Osteocyte (in vitro differentiated cells): ENCODE measurements at regions not wholly inside any gene's neighbourhood (a gene's known extent, or its start where the extent isn't known, plus 50 kb on each side); places are given as distances from the start of the nearest gene placed in this dataset.

Source experiments
- DNase-seq: peaks from one replicate; pipeline ENCODE4 v3.0.0; 2021; ENCODE audit warnings: mixed read lengths; ENCODE audit not compliant: unreplicated experiment; ENCODE audit errors: extremely low spot score
- H3K27ac Mint-ChIP-seq: one replicate; pipeline ENCODE4 v1.8.0; 2021; ENCODE audit warnings: mild to moderate bottlenecking, mixed read lengths; ENCODE audit not compliant: unreplicated experiment
- H3K27me3 Mint-ChIP-seq: one replicate; pipeline ENCODE4 v1.8.0; 2021; ENCODE audit warnings: mixed read lengths; ENCODE audit not compliant: unreplicated experiment
- H3K36me3 Mint-ChIP-seq: one replicate; pipeline ENCODE4 v1.8.0; 2021; ENCODE audit warnings: mixed read lengths; ENCODE audit not compliant: unreplicated experiment
- H3K4me1 Mint-ChIP-seq: one replicate; pipeline ENCODE4 v1.8.0; 2021; ENCODE audit warnings: mixed read lengths; ENCODE audit not compliant: unreplicated experiment
- H3K4me3 Mint-ChIP-seq: one replicate; pipeline ENCODE4 v1.8.0; 2021; ENCODE audit warnings: mild to moderate bottlenecking, moderate library complexity, mixed read lengths; ENCODE audit not compliant: unreplicated experiment
- H3K9me3 Mint-ChIP-seq: one replicate; pipeline ENCODE4 v1.8.0; 2021; ENCODE audit warnings: mixed read lengths; ENCODE audit not compliant: unreplicated experiment
- CTCF ChIP-seq: fragments of 200-600 bp; sonication (generic); IDR thresholded peaks from 2 replicates; pipeline ENCODE4 v1.5.0; 2021; ENCODE audit warnings: antibody characterized with exemption, mild to moderate bottlenecking, moderate library complexity

- H3K27ac Mint-ChIP-seq, result no peak overlapping the region
Measured at GRCh38 chr10:76667408-76668370, 969.9 kb downstream of the KCNMA1 start.

GRCh38 chr10:76666891-76667290, 970.7 kb downstream of the KCNMA1 start:
- H3K4me1 Mint-ChIP-seq, result peaks cover 5% of the 10 kb centered on the region
- no peak overlapping the region for H3K4me3 Mint-ChIP-seq
- no peak for TF ChIP-seq CTCF
- no peak for DNase-seq
- peaks cover 3% of the 10 kb centered on the region for H3K36me3 Mint-ChIP-seq
- H3K27ac Mint-ChIP-seq, result no peak overlapping the region
- peaks cover 10% of the 10 kb centered on the region for H3K9me3 Mint-ChIP-seq
- peaks cover 7% of the 10 kb centered on the region for H3K27me3 Mint-ChIP-seq

More at GRCh38 chr10:76667408-76668370, 969.9 kb downstream of the KCNMA1 start:
- H3K4me1 Mint-ChIP-seq, result peaks cover 5% of the 10 kb centered on the region
- DNase-seq, result no peak
- H3K9me3 Mint-ChIP-seq, result peaks cover 10% of the 10 kb centered on the region
- peaks cover 7% of the 10 kb centered on the region for H3K27me3 Mint-ChIP-seq
- peaks cover 3% of the 10 kb centered on the region for H3K36me3 Mint-ChIP-seq
- H3K4me3 Mint-ChIP-seq, result no peak overlapping the region
- TF ChIP-seq CTCF, result no peak

- no peak overlapping the region for H3K4me3 Mint-ChIP-seq
- no peak for DNase-seq
- H3K27ac Mint-ChIP-seq, result no peak overlapping the region
- TF ChIP-seq CTCF, result no peak
- peaks cover 15% of the 10 kb centered on the region for H3K9me3 Mint-ChIP-seq
- H3K4me1 Mint-ChIP-seq, result peaks cover 5% of the 10 kb centered on the region
- peaks cover 4% of the 10 kb centered on the region for H3K27me3 Mint-ChIP-seq
- peaks cover 3% of the 10 kb centered on the region for H3K36me3 Mint-ChIP-seq
Measured at GRCh38 chr10:76665029-76665428, 972.6 kb downstream of the KCNMA1 start.

- Mint-ChIP-seq H3K9me3 (peaks cover 21% of the 10 kb centered on the region), H3K36me3 (peaks cover 8% of the 10 kb centered on the region), H3K4me3 (no peak overlapping the region), H3K27me3 (peaks cover 6% of the 10 kb centered on the region), H3K27ac (no peak overlapping the region), H3K4me1 (no peaks in the 10 kb centered on the region)
- no peak for DNase-seq
- TF ChIP-seq CTCF, result no peak
Measured at GRCh38 chr10:76657337-76658012, 980.1 kb downstream of the KCNMA1 start.

- H3K4me3 Mint-ChIP-seq, result no peak overlapping the region
- H3K36me3 Mint-ChIP-seq, result peaks cover 8% of the 10 kb centered on the region
- H3K9me3 Mint-ChIP-seq, result peaks cover 16% of the 10 kb centered on the region
- no peak for TF ChIP-seq CTCF
- H3K4me1 Mint-ChIP-seq, result peaks cover 11% of the 10 kb centered on the region
- no peak for DNase-seq
- H3K27me3 Mint-ChIP-seq, result peaks cover 4% of the 10 kb centered on the region
- no peak overlapping the region for H3K27ac Mint-ChIP-seq
Measured at GRCh38 chr10:76651154-76651553, 986.5 kb downstream of the KCNMA1 start.
